ENCODE measurements at regions not wholly inside any gene's neighbourhood (a gene's known extent, or its start where the extent isn't known, plus 50 kb on each side); places are given as distances from the start of the nearest gene placed in this dataset.

GRCh38 chr10:106508950-106509349 lies 655.6 kb downstream of the SORCS1 start:
- TF ChIP-seq CTCF (IDR thresholded peaks at IDR 0.05) (no peak), POLR2A (IDR thresholded peaks at IDR 0.05) (no peak)

Data from right lobe of liver (tissue), 4 donors.